HK-2 (cell line): ENCODE measurements at regions not wholly inside any gene's neighbourhood (a gene's known extent, or its start where the extent isn't known, plus 50 kb on each side); places are given as distances from the start of the nearest gene placed in this dataset.
"Not testable (repeated sequence)": the region's sequence is repeated elsewhere in the genome, so short reads cannot be mapped to it uniquely, and the experiment has no call there.

Experiments
- DNase-seq: peaks from one replicate; pipeline ENCODE4 v3.0.0-alpha.2; 2018; ENCODE audit not compliant: unreplicated experiment

- DNase-seq = no peak
Observed at GRCh38 chr20:50357783-50358161, 152.4 kb upstream of the PTPN1 start.

GRCh38 chr20:50358166-50358565 is 152.0 kb upstream of the PTPN1 start:
- DNase-seq = no peak

- no peak for DNase-seq
Observed at GRCh38 chr20:50358971-50359370, 151.2 kb upstream of the PTPN1 start.

GRCh38 chr20:50359607-50360217 is 150.5 kb upstream of the PTPN1 start:
- DNase-seq = no peak

GRCh38 chr20:50360218-50360672 is 149.9 kb upstream of the PTPN1 start:
- DNase-seq = no peak

GRCh38 chr20:50360921-50361320 is 149.3 kb upstream of the PTPN1 start:
- DNase-seq = no peak

GRCh38 chr20:50362177-50362576 is 148.0 kb upstream of the PTPN1 start:
- not testable (repeated sequence) for DNase-seq

- DNase-seq = no peak
Observed at GRCh38 chr20:50363027-50363426, 147.2 kb upstream of the PTPN1 start.

- no peak for DNase-seq
Observed at GRCh38 chr20:50363479-50363878, 146.7 kb upstream of the PTPN1 start.

GRCh38 chr20:50364542-50364941 is 145.6 kb upstream of the PTPN1 start:
- no peak for DNase-seq

GRCh38 chr20:50366270-50367103 is 143.7 kb upstream of the PTPN1 start:
- no peak for DNase-seq

- no peak for DNase-seq
Observed at GRCh38 chr20:50367104-50367674, 143.0 kb upstream of the PTPN1 start.

- no peak for DNase-seq
Observed at GRCh38 chr20:50367739-50368375, 142.3 kb upstream of the PTPN1 start.

GRCh38 chr20:50368386-50368785 is 141.8 kb upstream of the PTPN1 start:
- DNase-seq = no peak

- no peak for DNase-seq
Observed at GRCh38 chr20:50368813-50369224, 141.4 kb upstream of the PTPN1 start.

GRCh38 chr20:50369225-50370035 is 140.8 kb upstream of the PTPN1 start:
- DNase-seq = no peak

- DNase-seq = no peak
Observed at GRCh38 chr20:50370036-50370566, 140.1 kb upstream of the PTPN1 start.

- no peak for DNase-seq
Observed at GRCh38 chr20:50371878-50372769, 138.1 kb upstream of the PTPN1 start.

- DNase-seq = no peak
Observed at GRCh38 chr20:50372770-50373088, 137.5 kb upstream of the PTPN1 start.

- DNase-seq = no peak
Observed at GRCh38 chr20:50373674-50374286, 136.4 kb upstream of the PTPN1 start.
